Gastrocnemius medialis (tissue), 4 donors: ENCODE measurements at regions not wholly inside any gene's neighbourhood (a gene's known extent, or its start where the extent isn't known, plus 50 kb on each side); places are given as distances from the start of the nearest gene placed in this dataset.

Source experiments
- CTCF ChIP-seq, 5 experiments: fragments of 450-650 bp in 3 of 5; fragments of 200-600 bp in 2 of 5; sonication (generic) in 2 of 5; IDR thresholded peaks in 4 of 5; conservative IDR thresholded peaks in 1 of 5; 1 replicate in 4 of 5; 2 replicates in 1 of 5; pipeline ENCODE4 v1.5.1; 2016 to 2019; ENCODE audit warnings: antibody characterized with exemption in 5 of 5, mild to moderate bottlenecking in 3 of 5, moderate library complexity in 3 of 5
- POLR2A ChIP-seq, 2 donors: fragments of 450-650 bp; IDR thresholded peaks; one replicate each; pipeline ENCODE4 v1.6.1; 2017; ENCODE audit warnings: antibody characterized with exemption in 2 of 2, mild to moderate bottlenecking in 2 of 2, moderate library complexity in 2 of 2

GRCh38 chr12:77725611-77726010 is 105.1 kb upstream of the NAV3 start:
- TF ChIP-seq CTCF (IDR thresholded peaks at IDR 0.05 in 4 of 5, conservative IDR thresholded peaks at IDR 0.05 in 1 of 5): no peak
- no peak for TF ChIP-seq POLR2A (IDR thresholded peaks at IDR 0.05)
